ENCODE measurements at regions not wholly inside any gene's neighbourhood (a gene's known extent, or its start where the extent isn't known, plus 50 kb on each side); places are given as distances from the start of the nearest gene placed in this dataset.

- Histone ChIP-seq H3K27me3 (no peaks in the 10 kb centered on the region), H3K4me3 (no peak overlapping the region), H3K4me1 (no peaks in the 10 kb centered on the region), H3K27ac (no peak overlapping the region), H3K9me3 (no peaks in the 10 kb centered on the region), H3K36me3 (no peaks in the 10 kb centered on the region)
- DNase-seq: no peak
- ATAC-seq (ENCODE audit: low FRiP score in 2 of 2): peak in 1 of 2 donors; percentile 20
- TF ChIP-seq POLR2A (IDR thresholded peaks at IDR 0.05) (no peak), CTCF (IDR thresholded peaks at IDR 0.05) (no peak), EP300 (IDR thresholded peaks at IDR 0.05) (no peak)
- WGBS, 2 donors: 58 to 73% methylated on average over 16 to 18 of the region's 19 CpGs
Observed at GRCh38 chr5:2134543-2135292, 252.0 kb upstream of the IRX4 start.

- H3K4me3 ChIP-seq: no peak overlapping the region
- H3K4me1 ChIP-seq: no peaks in the 10 kb centered on the region
- H3K36me3 ChIP-seq: no peaks in the 10 kb centered on the region
- no peaks in the 10 kb centered on the region for H3K27me3 ChIP-seq
- ATAC-seq (ENCODE audit: low FRiP score in 2 of 2) (no peak), DNase-seq (no peak)
- WGBS, 2 donors: 91 to 96% methylated on average over 4 to 6 of the region's 6 CpGs
- TF ChIP-seq POLR2A (IDR thresholded peaks at IDR 0.05) (no peak), CTCF (IDR thresholded peaks at IDR 0.05) (no peak), POLR2AphosphoS5 (IDR thresholded peaks at IDR 0.05) (no peak), EP300 (IDR thresholded peaks at IDR 0.05) (no peak)
- no peak overlapping the region for H3K27ac ChIP-seq
- H3K9me3 ChIP-seq: no peaks in the 10 kb centered on the region
Observed at GRCh38 chr5:2133936-2134335, 251.2 kb upstream of the IRX4 start.

- WGBS, 2 donors: 61 to 76% methylated on average over 6 of the region's 6 CpGs
- Histone ChIP-seq H3K27ac (no peak overlapping the region), H3K9me3 (no peaks in the 10 kb centered on the region), H3K27me3 (no peaks in the 10 kb centered on the region), H3K4me3 (no peak overlapping the region), H3K4me1 (no peaks in the 10 kb centered on the region), H3K36me3 (no peaks in the 10 kb centered on the region)
- DNase-seq (no peak), ATAC-seq (ENCODE audit: low FRiP score in 2 of 2) (no peak)
- TF ChIP-seq POLR2A (IDR thresholded peaks at IDR 0.05): no peak
- no peak for TF ChIP-seq POLR2AphosphoS5 (IDR thresholded peaks at IDR 0.05)
- TF ChIP-seq EP300 (IDR thresholded peaks at IDR 0.05): no peak
- TF ChIP-seq CTCF (IDR thresholded peaks at IDR 0.05): no peak
Observed at GRCh38 chr5:2133080-2133479, 250.4 kb upstream of the IRX4 start.

GRCh38 chr5:2132497-2132847 lies 249.7 kb upstream of the IRX4 start:
- no peak for TF ChIP-seq POLR2AphosphoS5 (IDR thresholded peaks at IDR 0.05)
- TF ChIP-seq POLR2A (IDR thresholded peaks at IDR 0.05): no peak
- no peak for TF ChIP-seq CTCF (IDR thresholded peaks at IDR 0.05)
- TF ChIP-seq EP300 (IDR thresholded peaks at IDR 0.05): no peak
- H3K4me3 ChIP-seq: no peak overlapping the region
- H3K4me1 ChIP-seq: no peaks in the 10 kb centered on the region
- no peaks in the 10 kb centered on the region for H3K36me3 ChIP-seq
- WGBS, 2 donors: 80 to 88% methylated on average over 14 to 20 of the region's 20 CpGs
- no peaks in the 10 kb centered on the region for H3K27me3 ChIP-seq
- peak in 1 of 2 donors; percentile 77 for DNase-seq
- no peaks in the 10 kb centered on the region for H3K9me3 ChIP-seq
- H3K27ac ChIP-seq: no peak overlapping the region
- ATAC-seq (ENCODE audit: low FRiP score in 2 of 2): no peak
